ENCODE measurements at regions not wholly inside any gene's neighbourhood (a gene's known extent, or its start where the extent isn't known, plus 50 kb on each side); places are given as distances from the start of the nearest gene placed in this dataset.

DNA sequence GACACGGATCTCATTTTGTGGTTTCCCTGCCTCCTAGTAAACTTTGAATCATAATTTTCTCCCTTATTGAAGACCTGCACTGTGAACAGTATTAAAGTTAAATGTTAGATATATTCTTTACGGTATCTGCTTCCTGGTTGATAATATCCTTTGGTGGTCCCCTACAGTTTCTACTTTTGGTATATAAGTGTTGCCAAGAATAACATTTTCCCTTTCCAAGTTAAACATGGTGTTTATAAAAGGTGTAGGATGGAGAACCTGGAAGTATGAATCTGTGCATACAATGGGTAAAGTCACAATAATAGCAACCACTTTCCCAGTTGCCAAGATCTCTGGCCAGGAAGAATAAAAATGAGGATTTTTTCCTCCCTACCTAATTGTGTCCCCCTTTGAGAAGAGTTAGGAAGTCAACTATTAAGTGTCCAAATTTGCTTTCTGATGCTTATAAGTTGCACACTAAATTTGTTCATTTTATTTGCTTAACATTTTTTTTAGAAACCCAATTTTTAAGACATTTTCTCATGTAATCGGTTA is 201.0 kb upstream of the STK17B start:
- Mint-ChIP-seq H3K9me3 (peaks cover 11% of the 10 kb centered on the region), H3K4me3 (no peak overlapping the region), H3K27me3 (ENCODE audit: insufficient read depth, low read depth) (no peaks in the 10 kb centered on the region), H3K36me3 (no peaks in the 10 kb centered on the region), H3K4me1 (peaks cover 2% of the 10 kb centered on the region), H3K27ac (no peak overlapping the region)
- Histone ChIP-seq H3F3A (ENCODE audit: low read depth) (no peaks in the 10 kb centered on the region), H4K20me1 (ENCODE audit: low read depth) (no peaks in the 10 kb centered on the region), H3K4me2 (no peak overlapping the region), H3K9ac (no peak overlapping the region), H3K4me1 (no peaks in the 10 kb centered on the region), H3K27ac (no peak overlapping the region), H3K79me2 (ENCODE audit: low read depth) (no peaks in the 10 kb centered on the region), H3K4me3 (no peak overlapping the region), H2AFZ (replicated peaks) (no peak overlapping the region), H3K9me3 (ENCODE audit: low read depth) (no peaks in the 10 kb centered on the region), H3K27me3 (no peaks in the 10 kb centered on the region), H3K36me3 (no peaks in the 10 kb centered on the region)
- TF ChIP-seq EZH2phosphoT487 (IDR thresholded peaks at IDR 0.05) (no peak), EZH2 (IDR thresholded peaks at IDR 0.05) (no peak)
- TF ChIP-seq, protein P1, sequence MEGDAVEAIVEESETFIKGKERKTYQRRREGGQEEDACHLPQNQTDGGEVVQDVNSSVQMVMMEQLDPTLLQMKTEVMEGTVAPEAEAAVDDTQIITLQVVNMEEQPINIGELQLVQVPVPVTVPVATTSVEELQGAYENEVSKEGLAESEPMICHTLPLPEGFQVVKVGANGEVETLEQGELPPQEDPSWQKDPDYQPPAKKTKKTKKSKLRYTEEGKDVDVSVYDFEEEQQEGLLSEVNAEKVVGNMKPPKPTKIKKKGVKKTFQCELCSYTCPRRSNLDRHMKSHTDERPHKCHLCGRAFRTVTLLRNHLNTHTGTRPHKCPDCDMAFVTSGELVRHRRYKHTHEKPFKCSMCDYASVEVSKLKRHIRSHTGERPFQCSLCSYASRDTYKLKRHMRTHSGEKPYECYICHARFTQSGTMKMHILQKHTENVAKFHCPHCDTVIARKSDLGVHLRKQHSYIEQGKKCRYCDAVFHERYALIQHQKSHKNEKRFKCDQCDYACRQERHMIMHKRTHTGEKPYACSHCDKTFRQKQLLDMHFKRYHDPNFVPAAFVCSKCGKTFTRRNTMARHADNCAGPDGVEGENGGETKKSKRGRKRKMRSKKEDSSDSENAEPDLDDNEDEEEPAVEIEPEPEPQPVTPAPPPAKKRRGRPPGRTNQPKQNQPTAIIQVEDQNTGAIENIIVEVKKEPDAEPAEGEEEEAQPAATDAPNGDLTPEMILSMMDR (IDR thresholded peaks at IDR 0.05): no peak
- DNase-seq (ENCODE audit: low spot score): no peak

DNA sequence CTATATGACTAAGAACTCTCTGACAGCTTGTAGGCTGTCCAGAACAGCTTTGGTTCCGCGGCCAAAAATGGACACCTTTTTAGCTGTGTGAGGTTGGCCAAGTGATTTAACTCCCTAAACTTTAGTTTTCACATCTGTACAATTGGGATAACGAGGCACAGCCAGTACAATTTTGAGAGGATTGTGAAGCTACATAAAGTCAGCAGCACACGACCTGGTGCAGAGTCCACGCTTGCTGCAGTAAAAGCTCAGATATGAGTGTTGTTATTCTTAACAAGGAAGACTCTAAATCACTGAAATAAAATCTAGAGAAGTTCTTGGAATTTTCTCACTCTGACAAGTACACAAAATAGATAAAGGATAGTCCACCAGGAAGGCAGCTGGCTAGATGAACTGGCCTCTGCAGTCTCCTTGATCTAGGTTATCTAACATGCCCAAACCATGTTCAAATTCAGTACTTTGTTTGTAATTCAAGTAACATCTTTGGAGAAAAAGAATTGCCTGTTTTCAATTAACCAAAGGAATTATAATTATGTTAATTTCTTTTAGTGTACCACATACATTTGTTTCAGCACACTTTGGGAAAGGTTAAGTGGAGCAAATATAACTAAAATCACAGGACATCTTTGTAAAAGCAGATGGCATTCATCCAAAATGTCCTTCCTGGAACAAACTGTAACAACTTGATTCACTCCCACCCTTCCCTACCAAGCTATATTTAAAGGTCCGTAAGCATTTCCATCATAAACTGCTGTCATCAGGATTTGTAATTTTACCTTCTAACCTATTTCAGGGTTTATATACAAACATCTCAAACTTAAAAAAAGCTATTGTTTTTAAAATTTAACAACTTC is 201.7 kb upstream of the STK17B start:
- peaks cover 2% of the 10 kb centered on the region for H3K4me1 Mint-ChIP-seq
- Histone ChIP-seq H3K27me3 (no peaks in the 10 kb centered on the region), H3K79me2 (ENCODE audit: low read depth) (no peaks in the 10 kb centered on the region), H3K4me3 (no peak overlapping the region), H3K9ac (no peak overlapping the region), H2AFZ (replicated peaks) (no peak overlapping the region), H3F3A (ENCODE audit: low read depth) (no peaks in the 10 kb centered on the region), H4K20me1 (ENCODE audit: low read depth) (no peaks in the 10 kb centered on the region), H3K4me1 (no peaks in the 10 kb centered on the region), H3K27ac (no peak overlapping the region), H3K9me3 (ENCODE audit: low read depth) (no peaks in the 10 kb centered on the region), H3K4me2 (no peak overlapping the region), H3K36me3 (no peaks in the 10 kb centered on the region)
- no peaks in the 10 kb centered on the region for H3K36me3 Mint-ChIP-seq
- H3K4me3 Mint-ChIP-seq: no peak overlapping the region
- H3K27ac Mint-ChIP-seq: no peak overlapping the region
- no peak for TF ChIP-seq EZH2phosphoT487 (IDR thresholded peaks at IDR 0.05)
- TF ChIP-seq, protein P1 (IDR thresholded peaks at IDR 0.05): no peak
- TF ChIP-seq EZH2 (IDR thresholded peaks at IDR 0.05): no peak
- no peaks in the 10 kb centered on the region for H3K27me3 Mint-ChIP-seq (ENCODE audit: insufficient read depth, low read depth)
- DNase-seq (ENCODE audit: low spot score): no peak
- peaks cover 10% of the 10 kb centered on the region for H3K9me3 Mint-ChIP-seq

GRCh38 chr2:196376984-196377877 is 205.9 kb upstream of the STK17B start:
- Histone ChIP-seq H3F3A (ENCODE audit: low read depth) (no peaks in the 10 kb centered on the region), H3K4me1 (no peaks in the 10 kb centered on the region), H3K4me2 (no peak overlapping the region), H3K9me3 (ENCODE audit: low read depth) (no peaks in the 10 kb centered on the region), H3K27me3 (no peaks in the 10 kb centered on the region), H3K79me2 (ENCODE audit: low read depth) (no peaks in the 10 kb centered on the region), H4K20me1 (ENCODE audit: low read depth) (no peaks in the 10 kb centered on the region), H3K9ac (no peak overlapping the region), H3K27ac (no peak overlapping the region), H3K4me3 (no peak overlapping the region), H2AFZ (replicated peaks) (no peak overlapping the region), H3K36me3 (no peaks in the 10 kb centered on the region)
- Mint-ChIP-seq H3K4me3 (no peak overlapping the region), H3K36me3 (no peaks in the 10 kb centered on the region), H3K4me1 (no peaks in the 10 kb centered on the region), H3K27me3 (ENCODE audit: insufficient read depth, low read depth) (no peaks in the 10 kb centered on the region), H3K27ac (no peak overlapping the region), H3K9me3 (no peaks in the 10 kb centered on the region)
- TF ChIP-seq, protein P1 (IDR thresholded peaks at IDR 0.05): no peak
- TF ChIP-seq EZH2 (IDR thresholded peaks at IDR 0.05): no peak
- TF ChIP-seq EZH2phosphoT487 (IDR thresholded peaks at IDR 0.05): no peak
- no peak for DNase-seq (ENCODE audit: low spot score)
